ENCODE measurements at regions not wholly inside any gene's neighbourhood (a gene's known extent, or its start where the extent isn't known, plus 50 kb on each side); places are given as distances from the start of the nearest gene placed in this dataset.

- no peak for DNase-seq
Measured at GRCh38 chr1:29664711-29665110, 428.4 kb downstream of the PTPRU start.

GRCh38 chr1:29658688-29659087, 422.4 kb downstream of the PTPRU start:
- DNase-seq, result no peak

GRCh38 chr1:29657816-29658215, 421.5 kb downstream of the PTPRU start:
- no peak for DNase-seq

- DNase-seq, result no peak
Measured at GRCh38 chr1:29655945-29656850, 419.9 kb downstream of the PTPRU start.

- no peak for DNase-seq
Measured at GRCh38 chr1:29655145-29655544, 418.8 kb downstream of the PTPRU start.

GRCh38 chr1:29653886-29654450, 417.6 kb downstream of the PTPRU start:
- DNase-seq, result no peak

GRCh38 chr1:29653034-29653810, 416.9 kb downstream of the PTPRU start:
- DNase-seq, result no peak

- no peak for DNase-seq
Measured at GRCh38 chr1:29651684-29652665, 415.7 kb downstream of the PTPRU start.

- no peak for DNase-seq
Measured at GRCh38 chr1:29651246-29651645, 414.9 kb downstream of the PTPRU start.

- no peak for DNase-seq
Measured at GRCh38 chr1:29650476-29650875, 414.2 kb downstream of the PTPRU start.

GRCh38 chr1:29650041-29650400, 413.7 kb downstream of the PTPRU start:
- no peak for DNase-seq

- no peak for DNase-seq
Measured at GRCh38 chr1:29649189-29650040, 413.1 kb downstream of the PTPRU start.

- no peak for DNase-seq
Measured at GRCh38 chr1:29648798-29649188, 412.5 kb downstream of the PTPRU start.

- no peak for DNase-seq
Measured at GRCh38 chr1:29648026-29648425, 411.7 kb downstream of the PTPRU start.

- DNase-seq, result no peak
Measured at GRCh38 chr1:29647581-29647980, 411.3 kb downstream of the PTPRU start.

- DNase-seq, result no peak
Measured at GRCh38 chr1:29646161-29646775, 409.9 kb downstream of the PTPRU start.

GRCh38 chr1:29645586-29645985, 409.3 kb downstream of the PTPRU start:
- DNase-seq, result no peak

- no peak for DNase-seq
Measured at GRCh38 chr1:29644812-29645211, 408.5 kb downstream of the PTPRU start.

- DNase-seq, result no peak
Measured at GRCh38 chr1:29643838-29644440, 407.6 kb downstream of the PTPRU start.

- no peak for DNase-seq
Measured at GRCh38 chr1:29643281-29643680, 407.0 kb downstream of the PTPRU start.

GRCh38 chr1:29642519-29642918, 406.2 kb downstream of the PTPRU start:
- DNase-seq, result no peak
